Endodermal cell (in vitro differentiated cells): ENCODE measurements at regions not wholly inside any gene's neighbourhood (a gene's known extent, or its start where the extent isn't known, plus 50 kb on each side); places are given as distances from the start of the nearest gene placed in this dataset. TPM values are rescaled to one million over a fixed set of nuclear protein-coding genes. Genes with fewer than 3 reads are reported as not detected.

ENCODE experiments used
- DNase-seq: peaks from one replicate; pipeline ENCODE4 v3.0.0-alpha.2; 2017
- H3K27ac ChIP-seq: 2 replicates; pipeline ENCODE4 v1.5.1; 2013; ENCODE audit warnings: mild to moderate bottlenecking, low read depth, low read length, moderate library complexity
- H3K27me3 ChIP-seq: 2 replicates; pipeline ENCODE4 v1.6.1; 2013; ENCODE audit warnings: mild to moderate bottlenecking, low read length, moderate library complexity; ENCODE audit not compliant: insufficient read depth, control insufficient read depth, poor library complexity, severe bottlenecking
- H3K36me3 ChIP-seq: 2 replicates; pipeline ENCODE4 v1.7.0; 2013; ENCODE audit warnings: mild to moderate bottlenecking, low read length, moderate library complexity; ENCODE audit not compliant: control insufficient read depth, insufficient read depth
- H3K4me1 ChIP-seq: one replicate; pipeline ENCODE4 v1.7.0; 2013; ENCODE audit warnings: low read length; ENCODE audit not compliant: control insufficient read depth, insufficient read depth
- H3K4me3 ChIP-seq: 2 replicates; pipeline ENCODE4 v1.5.1; 2013; ENCODE audit warnings: mild to moderate bottlenecking, low read length, moderate library complexity
- H3K9ac ChIP-seq: 2 replicates; pipeline ENCODE4 v1.6.1; 2013; ENCODE audit warnings: mild to moderate bottlenecking, low read length, moderate library complexity; ENCODE audit not compliant: poor library complexity, severe bottlenecking; ENCODE audit errors: extremely low read depth
- H3K9me3 ChIP-seq: 2 replicates; pipeline ENCODE4 v1.6.1; 2013; ENCODE audit warnings: mild to moderate bottlenecking, low read length, moderate library complexity; ENCODE audit not compliant: control insufficient read depth
- H3K27ac Mint-ChIP-seq: 2 replicates; pipeline ENCODE4 v1.8.0; 2020; ENCODE audit warnings: mixed read lengths
- H3K27me3 Mint-ChIP-seq: 2 replicates; pipeline ENCODE4 v1.8.0; 2021; ENCODE audit warnings: mild to moderate bottlenecking, mixed read lengths; ENCODE audit not compliant: insufficient read depth
- H3K36me3 Mint-ChIP-seq: 2 replicates; pipeline ENCODE4 v1.8.0; 2020; ENCODE audit warnings: low read depth, mixed read lengths
- H3K4me1 Mint-ChIP-seq: 2 replicates; pipeline ENCODE4 v1.8.0; 2020; ENCODE audit warnings: mixed read lengths
- H3K4me3 Mint-ChIP-seq: 2 replicates; pipeline ENCODE4 v1.8.0; 2020; ENCODE audit warnings: mild to moderate bottlenecking, moderate library complexity, mixed read lengths
- H3K9me3 Mint-ChIP-seq: 2 replicates; pipeline ENCODE4 v1.8.0; 2020; ENCODE audit warnings: mild to moderate bottlenecking, mixed read lengths
- CTCF ChIP-seq: fragments of 200-600 bp; sonication (generic); conservative IDR thresholded peaks from 2 replicates; pipeline ENCODE4 v1.5.0; 2021; ENCODE audit warnings: antibody characterized with exemption, mild to moderate bottlenecking
- WGBS, 2 experiments: methylation state at CpG; one replicate each; pipeline versions ENCODE4 v1.1.5 to v1.1.7; 2013; ENCODE audit warnings: missing lambda C conversion rate in 2 of 2, mixed read lengths in 1 of 2; ENCODE audit not compliant: insufficient coverage in 1 of 2, insufficient read length in 1 of 2; 5-methylcytosine and 5-hydroxymethylcytosine counted together
- microRNA-seq: library from miRNA; unstranded; fragments of <30 nt; microRNA quantifications from one replicate; pipeline ENCODE4 v1.2.0, GENCODE V29; 2020; ENCODE audit warnings: borderline microRNAs expressed

- DNase-seq, result no peak
- no peaks in the 10 kb centered on the region for H3K9me3 ChIP-seq
Observed at GRCh38 chrX:147170993-147171392, 356.4 kb upstream of the CXorf51A start.

More at GRCh38 chrX:147170993-147171392, 356.4 kb upstream of the CXorf51A start:
- H3K36me3 ChIP-seq, result no peaks in the 10 kb centered on the region
- H3K4me3 Mint-ChIP-seq, result no peak overlapping the region
- H3K27me3 ChIP-seq, result no peaks in the 10 kb centered on the region
- no peak overlapping the region for H3K9ac ChIP-seq
- no peak overlapping the region for H3K27ac Mint-ChIP-seq
- TF ChIP-seq CTCF, result no peak
- H3K4me1 ChIP-seq, result no peaks in the 10 kb centered on the region
- H3K27ac ChIP-seq, result no peak overlapping the region
- 71% methylated on average over 1 of the region's 3 CpGs; no CpG with 5 or more reads in 1 of the 2 experiments for WGBS, 2 experiments
- no peak overlapping the region for H3K4me3 ChIP-seq
- no peaks in the 10 kb centered on the region for H3K27me3 Mint-ChIP-seq
- no peaks in the 10 kb centered on the region for H3K4me1 Mint-ChIP-seq
- peaks cover 67% of the 10 kb centered on the region for H3K9me3 Mint-ChIP-seq
- H3K36me3 Mint-ChIP-seq, result no peaks in the 10 kb centered on the region

Small RNAs in the stretch of these regions (microRNA-seq; reads per million reads assigned to microRNA genes)
- not detected for gene MIR513A1
- gene MIR513A2, result not detected
- 1.9 reads per million, percentile 9 among the genes with 10 or more reads in this experiment for gene MIR513B
- not detected for gene MIR513C
